Endodermal cell (in vitro differentiated cells): ENCODE measurements at regions not wholly inside any gene's neighbourhood (a gene's known extent, or its start where the extent isn't known, plus 50 kb on each side); places are given as distances from the start of the nearest gene placed in this dataset.

Experiments used
- DNase-seq: peaks from one replicate; pipeline ENCODE4 v3.0.0-alpha.2; 2017
- H3K27ac ChIP-seq: 2 replicates; pipeline ENCODE4 v1.5.1; 2013; ENCODE audit warnings: mild to moderate bottlenecking, low read depth, low read length, moderate library complexity
- H3K27me3 ChIP-seq: 2 replicates; pipeline ENCODE4 v1.6.1; 2013; ENCODE audit warnings: mild to moderate bottlenecking, low read length, moderate library complexity; ENCODE audit not compliant: insufficient read depth, control insufficient read depth, poor library complexity, severe bottlenecking
- H3K36me3 ChIP-seq: 2 replicates; pipeline ENCODE4 v1.7.0; 2013; ENCODE audit warnings: mild to moderate bottlenecking, low read length, moderate library complexity; ENCODE audit not compliant: control insufficient read depth, insufficient read depth
- H3K4me1 ChIP-seq: one replicate; pipeline ENCODE4 v1.7.0; 2013; ENCODE audit warnings: low read length; ENCODE audit not compliant: control insufficient read depth, insufficient read depth
- H3K4me3 ChIP-seq: 2 replicates; pipeline ENCODE4 v1.5.1; 2013; ENCODE audit warnings: mild to moderate bottlenecking, low read length, moderate library complexity
- H3K9ac ChIP-seq: 2 replicates; pipeline ENCODE4 v1.6.1; 2013; ENCODE audit warnings: mild to moderate bottlenecking, low read length, moderate library complexity; ENCODE audit not compliant: poor library complexity, severe bottlenecking; ENCODE audit errors: extremely low read depth
- H3K9me3 ChIP-seq: 2 replicates; pipeline ENCODE4 v1.6.1; 2013; ENCODE audit warnings: mild to moderate bottlenecking, low read length, moderate library complexity; ENCODE audit not compliant: control insufficient read depth
- H3K27ac Mint-ChIP-seq: 2 replicates; pipeline ENCODE4 v1.8.0; 2020; ENCODE audit warnings: mixed read lengths
- H3K27me3 Mint-ChIP-seq: 2 replicates; pipeline ENCODE4 v1.8.0; 2021; ENCODE audit warnings: mild to moderate bottlenecking, mixed read lengths; ENCODE audit not compliant: insufficient read depth
- H3K36me3 Mint-ChIP-seq: 2 replicates; pipeline ENCODE4 v1.8.0; 2020; ENCODE audit warnings: low read depth, mixed read lengths
- H3K4me1 Mint-ChIP-seq: 2 replicates; pipeline ENCODE4 v1.8.0; 2020; ENCODE audit warnings: mixed read lengths
- H3K4me3 Mint-ChIP-seq: 2 replicates; pipeline ENCODE4 v1.8.0; 2020; ENCODE audit warnings: mild to moderate bottlenecking, moderate library complexity, mixed read lengths
- H3K9me3 Mint-ChIP-seq: 2 replicates; pipeline ENCODE4 v1.8.0; 2020; ENCODE audit warnings: mild to moderate bottlenecking, mixed read lengths
- CTCF ChIP-seq: fragments of 200-600 bp; sonication (generic); conservative IDR thresholded peaks from 2 replicates; pipeline ENCODE4 v1.5.0; 2021; ENCODE audit warnings: antibody characterized with exemption, mild to moderate bottlenecking
- WGBS, 2 experiments: methylation state at CpG; one replicate each; pipeline versions ENCODE4 v1.1.5 to v1.1.7; 2013; ENCODE audit warnings: missing lambda C conversion rate in 2 of 2, mixed read lengths in 1 of 2; ENCODE audit not compliant: insufficient coverage in 1 of 2, insufficient read length in 1 of 2; 5-methylcytosine and 5-hydroxymethylcytosine counted together

GRCh38 chr18:71293322-71293721 lies 1004.5 kb downstream of the SOCS6 start:
- H3K9ac ChIP-seq = no peak overlapping the region
- H3K36me3 ChIP-seq = no peaks in the 10 kb centered on the region
- H3K4me1 Mint-ChIP-seq = peaks cover 3% of the 10 kb centered on the region
- no peak overlapping the region for H3K4me3 Mint-ChIP-seq
- no peak overlapping the region for H3K4me3 ChIP-seq
- no peaks in the 10 kb centered on the region for H3K4me1 ChIP-seq
- H3K9me3 ChIP-seq = peaks cover 19% of the 10 kb centered on the region
- no peaks in the 10 kb centered on the region for H3K27me3 ChIP-seq
- DNase-seq = no peak
- peaks cover 2% of the 10 kb centered on the region for H3K27me3 Mint-ChIP-seq
- no peak overlapping the region for H3K27ac Mint-ChIP-seq
- H3K36me3 Mint-ChIP-seq = no peaks in the 10 kb centered on the region
- no peaks in the 10 kb centered on the region for H3K9me3 Mint-ChIP-seq
- no peak for TF ChIP-seq CTCF
- H3K27ac ChIP-seq = no peak overlapping the region

GRCh38 chr18:71287268-71287667 lies 998.4 kb downstream of the SOCS6 start:
- no peaks in the 10 kb centered on the region for H3K27me3 ChIP-seq
- no peak overlapping the region for H3K27ac Mint-ChIP-seq
- peaks cover 53% of the 10 kb centered on the region for H3K9me3 ChIP-seq
- no peak overlapping the region for H3K9ac ChIP-seq
- H3K36me3 ChIP-seq = no peaks in the 10 kb centered on the region
- H3K4me1 Mint-ChIP-seq = peaks cover 13% of the 10 kb centered on the region
- WGBS, 2 experiments = 71% methylated on average over 2 of the region's 2 CpGs; no CpG with 5 or more reads in 1 of the 2 experiments
- no peak overlapping the region for H3K27ac ChIP-seq
- H3K4me3 ChIP-seq = no peak overlapping the region
- no peak overlapping the region for H3K4me3 Mint-ChIP-seq
- DNase-seq = no peak
- H3K27me3 Mint-ChIP-seq = no peaks in the 10 kb centered on the region
- H3K36me3 Mint-ChIP-seq = no peaks in the 10 kb centered on the region
- no peak for TF ChIP-seq CTCF
- H3K9me3 Mint-ChIP-seq = peaks cover 8% of the 10 kb centered on the region
- no peaks in the 10 kb centered on the region for H3K4me1 ChIP-seq

GRCh38 chr18:71252351-71252865 lies 963.6 kb downstream of the SOCS6 start:
- no peak overlapping the region for H3K4me3 ChIP-seq
- H3K9me3 ChIP-seq = peaks cover 26% of the 10 kb centered on the region
- WGBS, 2 experiments = 69 to 73% methylated on average over 4 to 6 of the region's 6 CpGs
- no peaks in the 10 kb centered on the region for H3K4me1 ChIP-seq
- Mint-ChIP-seq H3K9me3 (no peaks in the 10 kb centered on the region), H3K36me3 (no peaks in the 10 kb centered on the region), H3K27me3 (peaks cover 5% of the 10 kb centered on the region), H3K4me3 (no peak overlapping the region), H3K4me1 (peaks cover 16% of the 10 kb centered on the region), H3K27ac (no peak overlapping the region)
- no peak overlapping the region for H3K9ac ChIP-seq
- DNase-seq = no peak
- no peak overlapping the region for H3K27ac ChIP-seq
- TF ChIP-seq CTCF = no peak
- no peaks in the 10 kb centered on the region for H3K36me3 ChIP-seq
- no peaks in the 10 kb centered on the region for H3K27me3 ChIP-seq
